Osteoblast (primary cell): ENCODE measurements at regions not wholly inside any gene's neighbourhood (a gene's known extent, or its start where the extent isn't known, plus 50 kb on each side); places are given as distances from the start of the nearest gene placed in this dataset.

ENCODE experiments used
- DNase-seq: peaks from one replicate; pipeline ENCODE4 v3.0.0; 2011; ENCODE audit warnings: low spot score, mixed read lengths; ENCODE audit not compliant: insufficient read length; ENCODE audit errors: missing footprints
- H2AFZ ChIP-seq: 2 replicates; pipeline ENCODE4 v1.6.0; 2011; ENCODE audit warnings: mild to moderate bottlenecking, low read length
- H3K27ac ChIP-seq: 2 replicates; pipeline ENCODE4 v1.5.1; 2011; ENCODE audit warnings: mild to moderate bottlenecking, low read depth, low read length, moderate library complexity
- H3K27me3 ChIP-seq: 2 replicates; pipeline ENCODE4 v1.6.0; 2012; ENCODE audit warnings: mild to moderate bottlenecking, control low read depth, inconsistent platforms, low read length, moderate library complexity; ENCODE audit not compliant: insufficient read depth
- H3K36me3 ChIP-seq: 2 replicates; pipeline ENCODE4 v1.5.1; 2011; ENCODE audit warnings: mild to moderate bottlenecking, low read length, control low read depth, moderate library complexity; ENCODE audit not compliant: insufficient read depth
- H3K4me1 ChIP-seq: 2 replicates; pipeline ENCODE4 v1.5.1; 2011; ENCODE audit warnings: mild to moderate bottlenecking, low read length, control low read depth, moderate library complexity; ENCODE audit not compliant: insufficient read depth
- H3K4me2 ChIP-seq: 2 replicates; pipeline ENCODE4 v1.6.0; 2011; ENCODE audit warnings: mild to moderate bottlenecking, low read length; ENCODE audit not compliant: insufficient read depth
- H3K4me3 ChIP-seq: fragments of 200-600 bp; sonication (generic); 3 replicates; pipeline ENCODE4 v1.5.1; 2012; ENCODE audit warnings: mild to moderate bottlenecking, low read length, inconsistent platforms; ENCODE audit not compliant: insufficient read depth
- H3K79me2 ChIP-seq: 2 replicates; pipeline ENCODE4 v1.6.0; 2012; ENCODE audit warnings: mild to moderate bottlenecking, low read length, control low read depth, inconsistent platforms; ENCODE audit not compliant: insufficient read depth
- H3K9me3 ChIP-seq: 2 replicates; pipeline ENCODE4 v1.5.1; 2011; ENCODE audit warnings: low read depth, low read length, control low read depth
- H4K20me1 ChIP-seq: 2 replicates; pipeline ENCODE4 v1.6.0; 2012; ENCODE audit warnings: mild to moderate bottlenecking, low read length, control low read depth; ENCODE audit not compliant: insufficient read depth
- TF ChIP-seq, protein P1 (sequence below): IDR thresholded peaks from 2 replicates; pipeline ENCODE4 v1.5.1; 2011; ENCODE audit warnings: mild to moderate bottlenecking, low read depth, low read length, moderate library complexity; ENCODE audit errors: extremely low read depth

DNA sequence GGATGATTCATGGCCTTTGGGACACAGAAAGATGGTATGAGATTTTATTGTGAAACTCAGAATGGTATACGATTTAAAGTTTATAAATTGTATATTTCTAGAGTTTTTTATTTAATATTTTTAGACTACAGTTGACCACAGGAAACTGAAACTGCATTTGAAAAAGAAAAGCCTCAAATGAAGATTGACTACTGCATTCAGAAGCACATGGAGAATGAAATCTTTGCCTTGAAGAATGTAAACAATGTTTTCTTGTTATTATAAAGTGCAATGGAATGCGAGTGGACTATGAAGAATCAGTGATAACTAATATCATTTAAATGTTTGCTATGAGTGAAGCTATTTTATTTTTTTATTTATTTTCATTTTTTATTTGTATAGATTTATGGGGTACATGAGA is 169.1 kb upstream of the CDH18 start:
- no peak for DNase-seq
- no peak overlapping the region for H3K4me3 ChIP-seq
- no peaks in the 10 kb centered on the region for H4K20me1 ChIP-seq
- H3K9me3 ChIP-seq = no peaks in the 10 kb centered on the region
- no peak overlapping the region for H3K4me2 ChIP-seq
- no peaks in the 10 kb centered on the region for H3K4me1 ChIP-seq
- H3K79me2 ChIP-seq = no peaks in the 10 kb centered on the region
- H3K27ac ChIP-seq = no peak overlapping the region
- TF ChIP-seq, protein P1, sequence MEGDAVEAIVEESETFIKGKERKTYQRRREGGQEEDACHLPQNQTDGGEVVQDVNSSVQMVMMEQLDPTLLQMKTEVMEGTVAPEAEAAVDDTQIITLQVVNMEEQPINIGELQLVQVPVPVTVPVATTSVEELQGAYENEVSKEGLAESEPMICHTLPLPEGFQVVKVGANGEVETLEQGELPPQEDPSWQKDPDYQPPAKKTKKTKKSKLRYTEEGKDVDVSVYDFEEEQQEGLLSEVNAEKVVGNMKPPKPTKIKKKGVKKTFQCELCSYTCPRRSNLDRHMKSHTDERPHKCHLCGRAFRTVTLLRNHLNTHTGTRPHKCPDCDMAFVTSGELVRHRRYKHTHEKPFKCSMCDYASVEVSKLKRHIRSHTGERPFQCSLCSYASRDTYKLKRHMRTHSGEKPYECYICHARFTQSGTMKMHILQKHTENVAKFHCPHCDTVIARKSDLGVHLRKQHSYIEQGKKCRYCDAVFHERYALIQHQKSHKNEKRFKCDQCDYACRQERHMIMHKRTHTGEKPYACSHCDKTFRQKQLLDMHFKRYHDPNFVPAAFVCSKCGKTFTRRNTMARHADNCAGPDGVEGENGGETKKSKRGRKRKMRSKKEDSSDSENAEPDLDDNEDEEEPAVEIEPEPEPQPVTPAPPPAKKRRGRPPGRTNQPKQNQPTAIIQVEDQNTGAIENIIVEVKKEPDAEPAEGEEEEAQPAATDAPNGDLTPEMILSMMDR = no peak
- no peaks in the 10 kb centered on the region for H3K36me3 ChIP-seq
- H2AFZ ChIP-seq = no peak overlapping the region
- no peaks in the 10 kb centered on the region for H3K27me3 ChIP-seq

DNA sequence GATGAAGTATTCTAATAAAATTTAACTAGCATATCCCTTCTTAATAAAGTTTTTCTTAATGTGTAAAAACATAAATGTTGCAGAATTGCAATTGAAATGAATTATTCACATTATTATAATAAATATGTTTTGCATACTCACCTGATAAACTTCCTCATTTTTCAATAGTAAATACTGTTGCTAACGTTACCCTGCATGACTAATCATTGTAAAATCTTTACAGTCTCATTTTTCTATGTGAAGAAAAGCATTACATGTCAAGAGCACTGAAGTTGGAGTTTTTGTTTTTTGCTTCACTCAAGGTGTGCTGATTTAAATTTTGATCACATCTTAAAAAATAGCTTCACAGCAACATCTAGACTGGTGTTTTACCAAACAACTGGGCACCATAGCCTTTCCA is 157.2 kb upstream of the CDH18 start:
- Histone ChIP-seq H3K4me3 (no peak overlapping the region), H3K36me3 (no peaks in the 10 kb centered on the region), H3K4me2 (no peak overlapping the region), H4K20me1 (no peaks in the 10 kb centered on the region), H3K4me1 (no peaks in the 10 kb centered on the region), H3K9me3 (no peaks in the 10 kb centered on the region), H3K27ac (no peak overlapping the region), H2AFZ (no peak overlapping the region), H3K27me3 (no peaks in the 10 kb centered on the region), H3K79me2 (no peaks in the 10 kb centered on the region)
- TF ChIP-seq, protein P1 = no peak
- no peak for DNase-seq

DNA sequence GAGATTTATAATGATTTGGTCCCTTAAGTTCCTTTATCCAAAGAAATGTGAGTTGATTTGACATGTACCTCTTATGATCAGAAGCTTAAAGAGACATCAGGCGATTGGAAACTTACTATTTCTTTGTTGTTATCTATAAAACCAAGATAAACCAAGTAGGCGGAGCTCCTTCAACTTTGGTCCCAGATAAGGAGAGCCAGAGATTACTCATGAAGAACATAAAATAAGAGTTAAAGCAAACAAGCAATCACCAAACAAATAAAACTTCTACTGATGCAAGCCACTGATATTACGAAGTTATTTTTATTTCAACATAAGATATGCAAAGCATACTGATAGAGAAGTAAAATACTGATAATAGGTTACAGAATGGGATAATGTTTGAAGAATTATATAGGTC is 141.5 kb upstream of the CDH18 start:
- Histone ChIP-seq H3K4me3 (no peak overlapping the region), H3K4me1 (no peaks in the 10 kb centered on the region), H3K9me3 (no peaks in the 10 kb centered on the region), H3K27ac (no peak overlapping the region), H3K36me3 (no peaks in the 10 kb centered on the region), H2AFZ (no peak overlapping the region), H3K4me2 (no peak overlapping the region), H4K20me1 (no peaks in the 10 kb centered on the region), H3K27me3 (no peaks in the 10 kb centered on the region), H3K79me2 (no peaks in the 10 kb centered on the region)
- TF ChIP-seq, protein P1 = no peak
- DNase-seq = no peak

DNA sequence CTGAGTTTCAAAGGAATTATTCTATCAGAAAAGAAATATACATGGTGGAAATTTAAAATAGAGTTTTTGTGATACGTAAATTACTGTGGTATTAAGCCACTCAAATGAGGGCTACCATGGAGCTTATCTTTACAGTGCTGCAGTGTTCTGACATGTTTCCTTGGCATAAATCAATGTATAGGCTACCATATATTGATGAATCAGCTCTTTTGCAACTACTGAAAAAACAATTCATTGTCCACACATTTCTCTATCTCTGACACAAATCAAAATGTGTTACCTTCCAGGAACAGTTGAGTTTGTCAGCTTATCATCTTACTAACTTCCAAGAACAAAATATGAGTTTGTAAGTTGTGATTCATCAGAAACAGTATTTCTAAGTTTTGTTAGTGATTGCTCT is 140.3 kb upstream of the CDH18 start:
- DNase-seq = no peak
- TF ChIP-seq, protein P1 = no peak
- Histone ChIP-seq H2AFZ (no peak overlapping the region), H3K36me3 (no peaks in the 10 kb centered on the region), H4K20me1 (no peaks in the 10 kb centered on the region), H3K9me3 (no peaks in the 10 kb centered on the region), H3K4me2 (no peak overlapping the region), H3K4me3 (no peak overlapping the region), H3K27ac (no peak overlapping the region), H3K27me3 (no peaks in the 10 kb centered on the region), H3K4me1 (no peaks in the 10 kb centered on the region), H3K79me2 (no peaks in the 10 kb centered on the region)
